Fibroblast of lung (primary cell): ENCODE measurements at regions not wholly inside any gene's neighbourhood (a gene's known extent, or its start where the extent isn't known, plus 50 kb on each side); places are given as distances from the start of the nearest gene placed in this dataset.

Source experiments
- EZH2 ChIP-seq: IDR thresholded peaks from 2 replicates; pipeline ENCODE4 v1.5.1; 2012; ENCODE audit warnings: low read length, control low read depth, mild to moderate bottlenecking; ENCODE audit errors: missing control alignments
- TF ChIP-seq, protein P1 (sequence below), 2 donors: IDR thresholded peaks in 1 of 2; conservative IDR thresholded peaks in 1 of 2; 1 replicate in 1 of 2; 2 replicates in 1 of 2; pipeline ENCODE4 v1.5.1; 2011 to 2012; ENCODE audit warnings: low read length in 2 of 2, control low read depth in 1 of 2, inconsistent platforms in 1 of 2, low read depth in 1 of 2, mild to moderate bottlenecking in 1 of 2

- TF ChIP-seq, protein P1, sequence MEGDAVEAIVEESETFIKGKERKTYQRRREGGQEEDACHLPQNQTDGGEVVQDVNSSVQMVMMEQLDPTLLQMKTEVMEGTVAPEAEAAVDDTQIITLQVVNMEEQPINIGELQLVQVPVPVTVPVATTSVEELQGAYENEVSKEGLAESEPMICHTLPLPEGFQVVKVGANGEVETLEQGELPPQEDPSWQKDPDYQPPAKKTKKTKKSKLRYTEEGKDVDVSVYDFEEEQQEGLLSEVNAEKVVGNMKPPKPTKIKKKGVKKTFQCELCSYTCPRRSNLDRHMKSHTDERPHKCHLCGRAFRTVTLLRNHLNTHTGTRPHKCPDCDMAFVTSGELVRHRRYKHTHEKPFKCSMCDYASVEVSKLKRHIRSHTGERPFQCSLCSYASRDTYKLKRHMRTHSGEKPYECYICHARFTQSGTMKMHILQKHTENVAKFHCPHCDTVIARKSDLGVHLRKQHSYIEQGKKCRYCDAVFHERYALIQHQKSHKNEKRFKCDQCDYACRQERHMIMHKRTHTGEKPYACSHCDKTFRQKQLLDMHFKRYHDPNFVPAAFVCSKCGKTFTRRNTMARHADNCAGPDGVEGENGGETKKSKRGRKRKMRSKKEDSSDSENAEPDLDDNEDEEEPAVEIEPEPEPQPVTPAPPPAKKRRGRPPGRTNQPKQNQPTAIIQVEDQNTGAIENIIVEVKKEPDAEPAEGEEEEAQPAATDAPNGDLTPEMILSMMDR (conservative IDR thresholded peaks at IDR 0.05 in 1 of 2, IDR thresholded peaks at IDR 0.05 in 1 of 2; ENCODE audit: low read depth in 1 of 2, low read length in 2 of 2), result no peak
- TF ChIP-seq EZH2, result no peak
Measured at GRCh38 chr7:153413199-153413539, 639.0 kb upstream of the DPP6 start.
